SU-DHL-6 (cell line): ENCODE measurements at regions not wholly inside any gene's neighbourhood (a gene's known extent, or its start where the extent isn't known, plus 50 kb on each side); places are given as distances from the start of the nearest gene placed in this dataset.

Experiments
- CTCF ChIP-seq: fragments of 200-600 bp; sonication (generic); IDR thresholded peaks from one replicate; pipeline ENCODE4 v1.5.1; 2017; ENCODE audit warnings: antibody characterized with exemption, mild to moderate bottlenecking, low read length, moderate library complexity; ENCODE audit not compliant: insufficient read depth, poor library complexity, severe bottlenecking
- EZH2phosphoT487 ChIP-seq: fragments of 200-600 bp; sonication (generic), shearing (Covaris generic); conservative IDR thresholded peaks from 2 replicates; pipeline ENCODE4 v1.6.1; 2018; ENCODE audit warnings: mild to moderate bottlenecking, antibody characterized with exemption, low read length, moderate library complexity, mixed read lengths

DNA sequence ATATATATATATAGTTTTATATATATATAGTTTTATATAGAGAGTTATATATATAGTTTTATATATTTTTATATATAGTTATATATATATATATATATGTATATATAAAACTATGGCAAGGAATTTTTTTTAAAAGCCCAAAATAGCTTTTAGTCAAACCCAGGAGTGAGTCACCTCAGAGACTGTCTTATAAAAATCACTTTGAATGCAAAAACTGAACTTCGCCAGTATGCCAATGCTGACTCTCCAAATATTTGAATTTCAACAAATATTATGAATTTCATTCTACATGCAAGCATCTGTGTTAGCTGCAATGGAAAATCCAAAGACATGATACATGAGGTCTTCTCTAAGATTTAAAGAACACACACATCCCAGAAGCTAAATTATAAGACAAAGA is 132.8 kb upstream of the NR2F2 start:
- TF ChIP-seq CTCF (no peak), EZH2phosphoT487 (no peak)
